Lung (tissue), 11 donors: ENCODE measurements at regions not wholly inside any gene's neighbourhood (a gene's known extent, or its start where the extent isn't known, plus 50 kb on each side); places are given as distances from the start of the nearest gene placed in this dataset.

Source experiments
- ATAC-seq: fragments of 200-7000 bp; cut with Tn5 transposase; one replicate; pipeline ENCODE4 v1.9.1; 2020; ENCODE audit warnings: moderate number of reproducible peaks; ENCODE audit not compliant: insufficient read depth, low FRiP score
- DNase-seq, 3 donors: peaks; one replicate each; pipeline ENCODE4 v3.0.0-alpha.2; 2013 to 2017
- H3K27ac ChIP-seq, 2 donors: one replicate each; pipeline ENCODE4 v1.5.1; 2013; ENCODE audit warnings: mild to moderate bottlenecking in 2 of 2, moderate library complexity in 2 of 2, control low read depth in 1 of 2, inconsistent platforms in 1 of 2, low read depth in 1 of 2, low read length in 1 of 2
- H3K27me3 ChIP-seq, 3 donors: one replicate each; pipeline ENCODE4 v1.5.1; 2013; ENCODE audit warnings: low read length in 2 of 3; ENCODE audit not compliant: control insufficient read depth in 3 of 3, insufficient read depth in 3 of 3
- H3K36me3 ChIP-seq, 4 donors: one replicate each; pipeline ENCODE4 v1.5.1; 2013; ENCODE audit warnings: low read length in 4 of 4, mild to moderate bottlenecking in 1 of 4, moderate library complexity in 1 of 4; ENCODE audit not compliant: control insufficient read depth in 4 of 4, insufficient read depth in 4 of 4
- H3K4me1 ChIP-seq, 5 donors: one replicate each; pipeline ENCODE4 v1.5.1; 2013; ENCODE audit warnings: low read length in 5 of 5, mild to moderate bottlenecking in 2 of 5, moderate library complexity in 1 of 5; ENCODE audit not compliant: control insufficient read depth in 5 of 5, insufficient read depth in 5 of 5
- H3K4me3 ChIP-seq: one replicate; pipeline ENCODE4 v1.5.1; 2013; ENCODE audit warnings: mild to moderate bottlenecking, control low read depth, moderate library complexity
- H3K9ac ChIP-seq, 2 donors: one replicate each; pipeline ENCODE4 v1.5.1; 2013; ENCODE audit warnings: low read length in 2 of 2, control low read depth in 1 of 2; ENCODE audit not compliant: insufficient read depth in 1 of 2
- H3K9me3 ChIP-seq, 4 donors: one replicate each; pipeline ENCODE4 v1.5.1; 2013; ENCODE audit warnings: low read length in 3 of 4, mild to moderate bottlenecking in 1 of 4, moderate library complexity in 1 of 4; ENCODE audit not compliant: control insufficient read depth in 4 of 4, insufficient read depth in 3 of 4
- WGBS, 2 donors: extraction: QIAGEN DNeasy Blood & Tissue Kit; methylation state at CpG; one replicate each; pipeline ENCODE4 v1.1.7; 2013; 5-methylcytosine and 5-hydroxymethylcytosine counted together
- TF ChIP-seq, protein P1 (sequence below): IDR thresholded peaks from 2 replicates; pipeline ENCODE4 v1.5.1; 2012; ENCODE audit warnings: mild to moderate bottlenecking; ENCODE audit errors: control extremely low read depth, extremely low read depth
- donor health status: control.
- donor health status: control.
- donor health status: Bipolar disorder and iron deficiency.
- donor health status: healthy.
- donor health status: DM: yes; HTN: yes; CAD: no.

DNA sequence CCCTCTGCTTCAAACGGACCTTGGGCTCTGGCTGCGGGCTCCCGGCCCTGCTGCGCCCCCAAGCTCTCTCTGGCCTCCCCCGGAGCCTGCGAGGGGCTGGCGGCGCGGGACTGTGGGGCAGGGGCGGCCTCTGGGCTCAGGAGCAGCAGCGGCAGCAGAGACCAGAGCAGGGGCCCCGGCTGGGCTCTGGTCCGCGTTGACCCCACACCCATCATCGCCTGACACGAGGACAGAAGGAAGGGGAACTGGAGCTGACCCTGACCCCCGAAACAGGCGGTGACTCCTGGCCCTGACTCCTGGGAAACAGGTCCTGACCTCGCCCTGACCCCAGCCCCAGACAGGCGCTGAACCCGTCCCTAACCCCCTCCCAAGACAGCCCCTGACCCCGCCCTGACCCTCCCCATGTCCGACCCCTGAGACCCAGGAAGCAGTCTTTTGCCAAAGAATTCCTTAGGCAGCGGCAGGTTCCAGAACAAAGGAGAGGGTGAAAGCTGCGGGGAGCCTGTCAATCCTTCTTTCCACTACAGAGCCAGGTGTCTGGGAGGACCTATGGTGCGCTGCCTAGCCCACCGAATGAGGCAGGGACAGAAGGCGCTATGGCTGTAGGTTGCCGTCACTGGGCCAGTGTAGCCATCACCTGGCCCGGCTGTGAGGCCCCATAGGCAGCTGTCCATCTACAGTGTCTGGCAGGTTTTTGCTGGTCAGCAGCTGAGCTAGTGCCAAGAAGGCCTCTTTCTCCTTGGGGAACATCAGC, 74.7 kb upstream of the SPTLC1 start:
- WGBS, 2 donors: 73 to 78% methylated on average over 30 of the region's 30 CpGs
- no peaks in the 10 kb centered on the region for H3K27me3 ChIP-seq
- TF ChIP-seq, protein P1, sequence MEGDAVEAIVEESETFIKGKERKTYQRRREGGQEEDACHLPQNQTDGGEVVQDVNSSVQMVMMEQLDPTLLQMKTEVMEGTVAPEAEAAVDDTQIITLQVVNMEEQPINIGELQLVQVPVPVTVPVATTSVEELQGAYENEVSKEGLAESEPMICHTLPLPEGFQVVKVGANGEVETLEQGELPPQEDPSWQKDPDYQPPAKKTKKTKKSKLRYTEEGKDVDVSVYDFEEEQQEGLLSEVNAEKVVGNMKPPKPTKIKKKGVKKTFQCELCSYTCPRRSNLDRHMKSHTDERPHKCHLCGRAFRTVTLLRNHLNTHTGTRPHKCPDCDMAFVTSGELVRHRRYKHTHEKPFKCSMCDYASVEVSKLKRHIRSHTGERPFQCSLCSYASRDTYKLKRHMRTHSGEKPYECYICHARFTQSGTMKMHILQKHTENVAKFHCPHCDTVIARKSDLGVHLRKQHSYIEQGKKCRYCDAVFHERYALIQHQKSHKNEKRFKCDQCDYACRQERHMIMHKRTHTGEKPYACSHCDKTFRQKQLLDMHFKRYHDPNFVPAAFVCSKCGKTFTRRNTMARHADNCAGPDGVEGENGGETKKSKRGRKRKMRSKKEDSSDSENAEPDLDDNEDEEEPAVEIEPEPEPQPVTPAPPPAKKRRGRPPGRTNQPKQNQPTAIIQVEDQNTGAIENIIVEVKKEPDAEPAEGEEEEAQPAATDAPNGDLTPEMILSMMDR: no peak
- H3K36me3 ChIP-seq: no peaks in the 10 kb centered on the region
- peaks cover 0 to 2% (median 0%) of the 10 kb centered on the region in 5 donors for H3K4me1 ChIP-seq
- H3K4me3 ChIP-seq: no peak overlapping the region
- no peak overlapping the region for H3K27ac ChIP-seq
- no peak overlapping the region for H3K9ac ChIP-seq
- ATAC-seq (no peak), DNase-seq (no peak)
- peaks cover 0 to 4% (median 0%) of the 10 kb centered on the region in 4 donors for H3K9me3 ChIP-seq

DNA sequence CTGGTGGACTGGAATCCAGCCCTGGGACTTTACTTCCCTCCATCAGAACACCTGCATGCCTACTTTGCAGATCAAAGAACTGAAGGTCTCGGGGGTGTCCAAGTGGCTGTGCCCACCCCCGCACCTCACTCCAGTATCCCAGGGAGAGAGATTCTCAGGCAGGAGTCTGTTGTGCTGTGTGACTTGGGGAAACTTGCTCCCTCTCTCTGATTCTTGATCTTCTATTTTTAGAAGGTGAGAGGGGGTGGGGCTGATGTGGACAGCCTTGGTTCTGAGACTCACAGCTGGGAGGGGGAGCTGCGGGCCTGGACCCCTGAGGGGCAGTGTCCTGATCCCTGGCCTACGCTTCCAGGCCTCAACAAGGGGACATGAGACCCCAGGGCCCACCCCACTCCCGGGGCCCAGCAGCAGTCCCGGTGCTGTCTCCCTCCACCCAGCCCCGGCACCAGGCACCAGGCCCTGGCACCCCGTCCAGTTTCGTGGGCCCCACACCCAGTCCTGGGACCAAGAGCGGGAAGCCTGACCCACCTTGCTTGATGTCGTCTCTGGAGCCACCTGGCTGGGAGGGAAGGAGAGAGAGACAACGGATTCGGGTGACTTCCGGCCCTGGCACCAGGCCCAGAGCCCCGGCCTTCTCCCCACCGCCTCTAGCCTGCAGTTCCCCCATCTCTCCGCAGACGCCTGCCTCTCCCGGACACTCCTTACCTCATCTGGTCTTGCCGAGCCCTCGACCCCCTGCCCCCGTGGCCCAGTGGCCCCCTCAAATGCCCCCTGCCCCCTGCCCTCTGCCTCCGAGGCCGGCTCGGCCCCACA, 74.0 kb upstream of the SPTLC1 start:
- no peak overlapping the region for H3K9ac ChIP-seq
- no peaks in the 10 kb centered on the region for H3K36me3 ChIP-seq
- peaks cover 0 to 4% (median 0%) of the 10 kb centered on the region in 4 donors for H3K9me3 ChIP-seq
- DNase-seq: peak; percentile 45 to 57 (median 51)
- no peak overlapping the region for H3K4me3 ChIP-seq
- 51 to 69% methylated on average over 23 to 25 of the region's 25 CpGs for WGBS, 2 donors
- H3K27me3 ChIP-seq: no peaks in the 10 kb centered on the region
- no peak for ATAC-seq
- H3K4me1 ChIP-seq: peaks cover 0 to 2% (median 0%) of the 10 kb centered on the region in 5 donors
- H3K27ac ChIP-seq: no peak overlapping the region
- TF ChIP-seq, protein P1: no peak

DNA sequence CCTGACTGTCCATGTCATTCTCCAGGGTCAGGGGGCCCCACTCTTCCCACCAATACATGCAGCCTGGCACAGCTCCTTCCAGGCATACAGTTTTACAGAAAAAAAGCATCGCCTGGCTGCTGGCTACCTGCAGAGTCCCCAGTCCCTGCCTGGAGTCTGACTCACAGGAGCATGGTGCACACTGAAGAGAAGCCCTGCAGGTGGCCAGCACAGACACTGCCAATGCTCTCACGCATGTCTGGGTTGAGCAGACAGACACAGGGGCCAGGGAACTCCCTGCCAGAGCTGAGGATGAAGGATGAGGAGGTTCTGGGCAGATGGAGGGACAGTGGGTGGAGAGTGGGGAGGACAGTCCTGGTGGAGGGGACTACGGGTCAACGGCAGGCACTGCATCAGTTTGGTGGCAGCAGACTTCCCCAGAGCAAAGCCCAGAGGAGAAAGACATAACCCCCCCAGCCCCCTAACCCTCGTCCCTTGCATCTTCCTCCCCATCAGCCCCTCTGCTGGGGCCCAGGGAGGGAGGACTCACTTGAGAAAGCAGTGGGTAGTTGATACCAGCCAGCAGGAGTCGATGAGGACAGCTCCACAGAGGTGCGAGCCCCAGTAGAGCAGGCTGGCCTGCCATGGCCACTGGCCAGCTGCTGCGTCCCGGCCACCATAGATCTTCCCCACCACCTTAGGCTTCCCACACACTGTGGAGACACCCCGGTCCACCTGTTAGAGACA, 72.9 kb upstream of the SPTLC1 start:
- H3K4me3 ChIP-seq: no peak overlapping the region
- WGBS, 2 donors: 86 to 92% methylated on average over 10 of the region's 10 CpGs
- H3K27ac ChIP-seq: no peak overlapping the region
- H3K36me3 ChIP-seq: no peaks in the 10 kb centered on the region
- no peak for ATAC-seq
- no peak overlapping the region for H3K9ac ChIP-seq
- H3K27me3 ChIP-seq: no peaks in the 10 kb centered on the region
- TF ChIP-seq, protein P1: no peak
- DNase-seq: no peak
- H3K4me1 ChIP-seq: peaks cover 0 to 2% (median 0%) of the 10 kb centered on the region in 5 donors
- H3K9me3 ChIP-seq: peaks cover 0 to 4% (median 0%) of the 10 kb centered on the region in 4 donors
